MCF 10A (cell line): ENCODE measurements at regions not wholly inside any gene's neighbourhood (a gene's known extent, or its start where the extent isn't known, plus 50 kb on each side); places are given as distances from the start of the nearest gene placed in this dataset.

Experiments used
- BruUV-seq: library from RNA; stranded (reverse); fragments of 400-500 nt; replicated peaks from 2 replicates; lab custom pipeline; 2021; lab: Mats Ljungman, UMichigan
- CTCF ChIA-PET: fragments of 300-600 bp; sonication (Branson Sonifier 250); formaldehyde crosslinking; extraction: SDS; loops from one replicate; lab custom pipeline; 2021; ENCODE audit warnings: antibody characterized with exemption, inconsistent platforms; lab: Yijun Ruan, JAX
- POLR2A ChIA-PET: fragments of 300-600, 350-650 bp; sonication (Branson Sonifier 250); formaldehyde crosslinking; extraction: SDS; loops from one replicate; lab custom pipeline; 2020; ENCODE audit warnings: antibody characterized with exemption, inconsistent platforms; lab: Yijun Ruan, JAX
- DNase-seq: peaks from one replicate; pipeline ENCODE4 v3.0.0-alpha.2; 2018; ENCODE audit not compliant: unreplicated experiment
- H3K27ac Mint-ChIP-seq: one replicate; pipeline ENCODE4 v1.8.0; 2022; ENCODE audit warnings: mild to moderate bottlenecking, low read depth, mixed read lengths; ENCODE audit not compliant: unreplicated experiment
- H3K27me3 Mint-ChIP-seq: one replicate; pipeline ENCODE4 v1.8.0; 2022; ENCODE audit warnings: mixed read lengths; ENCODE audit not compliant: insufficient read depth, unreplicated experiment
- H3K36me3 Mint-ChIP-seq: one replicate; pipeline ENCODE4 v1.8.0; 2022; ENCODE audit warnings: mild to moderate bottlenecking, moderate library complexity, mixed read lengths; ENCODE audit not compliant: insufficient read depth, unreplicated experiment
- H3K4me1 Mint-ChIP-seq: one replicate; pipeline ENCODE4 v1.8.0; 2022; ENCODE audit warnings: mixed read lengths; ENCODE audit not compliant: insufficient read depth, unreplicated experiment
- H3K4me3 Mint-ChIP-seq: one replicate; pipeline ENCODE4 v1.8.0; 2022; ENCODE audit warnings: mild to moderate bottlenecking, moderate library complexity, mixed read lengths; ENCODE audit not compliant: unreplicated experiment
- H3K9me3 Mint-ChIP-seq: one replicate; pipeline ENCODE4 v1.8.0; 2022; ENCODE audit warnings: mixed read lengths; ENCODE audit not compliant: unreplicated experiment
- CTCF ChIP-seq: fragments of 200-600 bp; IDR thresholded peaks from one replicate; pipeline ENCODE4 v1.8.0; 2022; ENCODE audit warnings: antibody characterized with exemption, mild to moderate bottlenecking; ENCODE audit not compliant: unreplicated experiment
- intact Hi-C: fragments of 100-400 bp; cut with micrococcal nuclease; formaldehyde crosslinking; loops from 2 replicates; pipeline ENCODE4 v1.14.1; 2022

DNA sequence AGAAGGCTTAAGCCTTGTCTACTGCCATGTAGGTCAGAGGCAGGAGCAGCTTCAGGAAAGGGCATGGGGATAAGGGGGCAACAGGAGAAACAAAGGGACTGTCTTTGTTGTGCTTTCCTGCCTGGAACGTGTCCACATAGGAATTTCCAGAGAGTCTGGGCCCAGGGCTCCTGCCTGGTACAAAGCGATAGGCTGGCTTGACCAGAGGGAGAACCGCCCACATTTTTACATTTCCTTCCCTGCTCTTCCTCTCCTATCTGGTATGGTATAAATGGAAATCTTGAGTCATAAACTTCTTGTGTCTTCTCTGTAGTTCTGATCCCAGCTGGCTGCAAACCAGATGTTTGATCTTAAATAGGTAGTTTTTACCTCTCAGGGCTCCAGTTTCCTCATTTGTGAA lies 414.8 kb downstream of the HRH4 start:
- no peak for TF ChIP-seq CTCF
- no TSS peak for BruUV-seq
- no peak overlapping the region for H3K27ac Mint-ChIP-seq
- ChIA-PET POLR2A (interaction anchor here (0.6 kb wide), 1 partner anchor 1908 kb away, joined by 3 read pairs; no protein-coding TSS in a partner anchor), CTCF (interaction anchor here (0.7 to 2.1 kb wide), 3 partner anchors 144 to 1022 kb away, joined by 3 to 7 read pairs (median 4); no protein-coding TSS in a partner anchor)
- no peaks in the 10 kb centered on the region for H3K36me3 Mint-ChIP-seq
- intact Hi-C loops: no loop called here
- H3K27me3 Mint-ChIP-seq: no peaks in the 10 kb centered on the region
- H3K4me3 Mint-ChIP-seq: no peak overlapping the region
- DNase-seq: no peak
- peaks cover 17% of the 10 kb centered on the region for H3K9me3 Mint-ChIP-seq
- H3K4me1 Mint-ChIP-seq: no peaks in the 10 kb centered on the region

DNA sequence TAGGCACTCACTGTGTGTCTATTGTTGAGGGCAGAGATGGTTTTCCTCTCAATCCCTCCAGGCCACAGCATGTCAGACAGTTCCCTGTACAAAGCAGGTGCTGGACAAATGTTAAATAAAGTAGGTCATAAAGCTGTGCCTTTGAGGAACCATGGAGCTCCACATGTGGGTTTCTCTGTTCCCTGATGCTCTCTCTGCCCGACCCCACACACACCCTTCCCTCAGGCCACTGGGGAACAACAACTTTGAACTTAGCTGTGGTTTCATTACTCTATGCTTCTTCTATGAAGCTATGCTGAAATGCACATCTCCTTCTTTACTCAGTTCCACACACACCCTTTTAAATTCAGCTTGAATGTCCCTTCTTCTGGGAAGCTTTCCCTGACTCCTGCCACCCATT lies 415.3 kb downstream of the HRH4 start:
- Mint-ChIP-seq H3K36me3 (no peaks in the 10 kb centered on the region), H3K9me3 (peaks cover 21% of the 10 kb centered on the region), H3K27ac (no peak overlapping the region), H3K4me1 (no peaks in the 10 kb centered on the region), H3K27me3 (no peaks in the 10 kb centered on the region), H3K4me3 (no peak overlapping the region)
- ChIA-PET CTCF (interaction anchor here (0.7 to 2.1 kb wide), 4 partner anchors 143 to 1021 kb away, joined by 3 to 7 read pairs (median 4); no protein-coding TSS in a partner anchor), POLR2A (interaction anchor here (0.6 kb wide), 1 partner anchor 1907 kb away, joined by 3 read pairs; no protein-coding TSS in a partner anchor)
- no TSS peak for BruUV-seq
- no peak for TF ChIP-seq CTCF
- no peak for DNase-seq
- intact Hi-C loops: no loop called here

- ChIA-PET POLR2A (no interaction called here), CTCF (interaction anchor here (0.6 to 2.1 kb wide), 5 partner anchors 18 to 1021 kb away, joined by 3 to 7 read pairs (median 4); no protein-coding TSS in a partner anchor)
- Mint-ChIP-seq H3K9me3 (peaks cover 21% of the 10 kb centered on the region), H3K36me3 (no peaks in the 10 kb centered on the region), H3K27me3 (no peaks in the 10 kb centered on the region), H3K4me1 (no peaks in the 10 kb centered on the region), H3K4me3 (no peak overlapping the region), H3K27ac (no peak overlapping the region)
- no peak for DNase-seq
- intact Hi-C loops: no loop called here
- no peak for TF ChIP-seq CTCF
- no TSS peak for BruUV-seq
These were observed 415.8 kb downstream of the HRH4 start for GRCh38 chr18:24876266-24876665.

DNA sequence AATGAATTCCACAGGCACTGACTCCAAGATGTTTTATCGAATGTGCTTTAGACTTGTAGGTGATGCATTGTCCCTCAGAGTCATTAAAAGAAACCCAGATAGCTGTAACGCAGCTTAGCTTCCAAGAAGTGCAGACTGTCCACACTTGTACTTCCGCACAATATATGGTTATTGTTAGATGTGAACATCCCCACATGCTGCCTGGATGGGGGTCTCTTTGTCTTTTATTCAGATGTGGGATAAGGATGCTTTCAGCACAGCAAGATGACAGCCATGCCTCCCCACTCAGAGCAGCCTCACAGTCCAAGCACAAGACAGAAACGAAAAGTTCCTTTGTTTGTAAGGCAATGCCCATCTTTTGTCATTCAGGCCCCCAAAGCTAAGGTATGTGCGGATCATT lies 416.6 kb downstream of the HRH4 start:
- Mint-ChIP-seq H3K27me3 (no peaks in the 10 kb centered on the region), H3K36me3 (no peaks in the 10 kb centered on the region), H3K27ac (no peak overlapping the region), H3K4me1 (no peaks in the 10 kb centered on the region), H3K9me3 (peaks cover 21% of the 10 kb centered on the region), H3K4me3 (no peak overlapping the region)
- intact Hi-C loops: no loop called here
- ChIA-PET CTCF (interaction anchor here (0.6 to 2.1 kb wide), 8 partner anchors 11 to 1150 kb away, joined by 3 to 7 read pairs (median 4); no protein-coding TSS in a partner anchor), POLR2A (no interaction called here)
- BruUV-seq: no TSS peak
- no peak for DNase-seq
- TF ChIP-seq CTCF: no peak
